GM12864 (cell line): ENCODE measurements at regions not wholly inside any gene's neighbourhood (a gene's known extent, or its start where the extent isn't known, plus 50 kb on each side); places are given as distances from the start of the nearest gene placed in this dataset.
A peak's percentile ranks its signal among the peaks of the same experiment; 100 is the strongest.

Source experiments
- DNase-seq: peaks from one replicate; pipeline ENCODE4 v3.0.0-alpha.2; 2011; ENCODE audit warnings: low read depth
- H3K4me3 ChIP-seq: 2 replicates; pipeline ENCODE4 v1.5.1; 2011; ENCODE audit warnings: mild to moderate bottlenecking, low read depth, low read length, control low read depth
- CTCF ChIP-seq: IDR thresholded peaks from 2 replicates; pipeline ENCODE4 v1.5.1; 2011; ENCODE audit warnings: low read depth, mild to moderate bottlenecking, moderate library complexity, low read length, control low read depth, inconsistent platforms; ENCODE audit errors: missing control alignments

GRCh38 chr7:25887266-25887665 is 264.7 kb upstream of the NFE2L3 start:
- TF ChIP-seq CTCF = no peak
- no peak for DNase-seq
- no peak overlapping the region for H3K4me3 ChIP-seq

- TF ChIP-seq CTCF = no peak
- no peak overlapping the region for H3K4me3 ChIP-seq
- no peak for DNase-seq
Observed at GRCh38 chr7:25887795-25888559, 264.0 kb upstream of the NFE2L3 start.

GRCh38 chr7:25889765-25890164 is 262.2 kb upstream of the NFE2L3 start:
- no peak overlapping the region for H3K4me3 ChIP-seq
- DNase-seq = no peak
- no peak for TF ChIP-seq CTCF

DNA sequence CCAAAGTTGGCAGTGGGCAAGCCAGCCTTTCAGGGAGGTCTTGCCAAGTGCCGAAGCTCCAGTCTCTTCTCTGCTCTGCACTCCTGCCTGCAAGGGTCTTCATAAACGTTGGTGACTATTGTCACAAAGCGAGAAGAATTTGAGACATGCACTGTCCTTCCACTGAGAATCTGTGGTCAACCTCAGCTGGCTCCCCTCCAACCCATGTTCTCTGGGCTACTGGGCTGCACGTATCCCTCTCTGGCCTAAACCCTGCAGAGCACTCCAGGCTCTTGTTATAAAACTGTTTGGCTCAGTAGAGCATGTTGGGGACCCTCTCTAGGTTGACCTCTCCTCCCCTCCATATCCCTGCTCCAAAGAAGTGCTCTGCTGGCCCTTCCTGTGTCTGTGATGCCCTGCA is 260.4 kb upstream of the NFE2L3 start:
- no peak for TF ChIP-seq CTCF
- no peak for DNase-seq
- no peak overlapping the region for H3K4me3 ChIP-seq

- TF ChIP-seq CTCF = no peak
- no peak for DNase-seq
- peak overlapping the region; percentile 51; the same call in 1 of the 2 replicates for H3K4me3 ChIP-seq
Observed at GRCh38 chr7:25893436-25893835, 258.6 kb upstream of the NFE2L3 start.

DNA sequence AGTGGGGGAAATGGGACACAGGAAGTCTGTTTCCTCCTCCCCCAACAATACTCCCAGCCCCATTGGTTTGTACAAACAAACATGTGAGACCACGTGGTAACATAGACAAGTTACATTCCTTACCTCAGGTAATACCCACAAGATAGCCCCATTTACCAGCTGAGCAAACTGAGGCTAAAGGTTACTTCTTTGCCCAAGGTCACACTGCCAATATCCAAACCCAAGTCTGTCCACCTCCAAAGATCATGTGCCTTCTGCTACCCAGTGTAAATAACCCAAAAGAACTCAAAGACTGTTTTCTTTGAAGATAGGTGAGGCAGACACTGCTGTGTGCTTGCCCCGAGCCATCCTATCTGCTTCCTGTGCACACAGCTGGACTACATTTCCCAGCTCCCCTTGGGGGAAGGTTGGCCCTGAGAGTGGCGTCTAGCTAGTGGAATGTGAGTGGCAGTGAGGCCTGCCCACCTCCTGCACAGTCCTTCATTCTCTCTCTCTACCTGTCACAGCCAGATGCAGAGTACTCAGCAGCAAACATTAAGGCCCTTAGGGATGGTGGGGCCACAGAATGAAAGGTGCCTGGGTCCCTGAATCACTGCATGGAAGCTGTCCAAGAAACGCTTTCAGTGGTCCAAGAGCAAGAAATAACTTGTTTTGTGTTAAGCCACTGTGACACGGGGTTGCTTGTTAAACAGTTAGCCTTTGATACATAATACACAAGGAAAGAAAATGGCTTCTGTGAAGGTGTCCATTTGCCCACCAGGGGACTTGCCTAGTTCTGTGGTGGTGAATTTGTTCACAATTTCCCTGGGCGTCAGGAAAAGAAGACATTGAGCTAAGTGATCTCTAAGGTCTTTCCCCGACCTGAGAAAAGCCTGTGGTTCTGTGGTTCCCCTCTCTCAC is 257.7 kb upstream of the NFE2L3 start:
- H3K4me3 ChIP-seq = peak overlapping the region; percentile 4; the same call in 1 of the 2 replicates
- DNase-seq = peak; percentile 77
- TF ChIP-seq CTCF = peak; percentile 28
